HG02885 (cell line): ENCODE measurements at regions not wholly inside any gene's neighbourhood (a gene's known extent, or its start where the extent isn't known, plus 50 kb on each side); places are given as distances from the start of the nearest gene placed in this dataset.
"Not testable (repeated sequence)": the region's sequence is repeated elsewhere in the genome, so short reads cannot be mapped to it uniquely, and the experiment has no call there.

Experiments
- ATAC-seq: cut with Tn5 transposase; IDR thresholded peaks from one replicate; pipeline ENCODE4 v1.9.1; 2021; ENCODE audit warnings: mild to moderate bottlenecking; ENCODE audit not compliant: unreplicated experiment, poor library complexity

- ATAC-seq = no peak
Measured at GRCh38 chr2:13638181-13638580, 921.4 kb downstream of the TRIB2 start.

GRCh38 chr2:13649918-13650317, 933.2 kb downstream of the TRIB2 start:
- ATAC-seq = no peak

- ATAC-seq = no peak
Measured at GRCh38 chr2:13650586-13651180, 933.9 kb downstream of the TRIB2 start.

GRCh38 chr2:13651684-13652131, 935.0 kb downstream of the TRIB2 start:
- ATAC-seq = peak; percentile 55

- peak; percentile 40 for ATAC-seq
Measured at GRCh38 chr2:13652531-13653313, 936.0 kb downstream of the TRIB2 start.

- no peak for ATAC-seq
Measured at GRCh38 chr2:13654416-13654815, 937.7 kb downstream of the TRIB2 start.

GRCh38 chr2:13660231-13660630, 943.5 kb downstream of the TRIB2 start:
- no peak for ATAC-seq

- ATAC-seq = no peak
Measured at GRCh38 chr2:13662055-13662454, 945.3 kb downstream of the TRIB2 start.

GRCh38 chr2:13666582-13667414, 950.1 kb downstream of the TRIB2 start:
- ATAC-seq = peak; percentile 79

GRCh38 chr2:13667415-13667757, 950.6 kb downstream of the TRIB2 start:
- peak; percentile 16 for ATAC-seq

GRCh38 chr2:13669607-13670006, 952.9 kb downstream of the TRIB2 start:
- no peak for ATAC-seq

- ATAC-seq = not testable (repeated sequence)
Measured at GRCh38 chr2:13673821-13674220, 957.1 kb downstream of the TRIB2 start.

GRCh38 chr2:13676269-13676668, 956.2 kb upstream of the LRATD1 start:
- ATAC-seq = peak; percentile 55

- no peak for ATAC-seq
Measured at GRCh38 chr2:13681936-13682335, 950.6 kb upstream of the LRATD1 start.

- ATAC-seq = no peak
Measured at GRCh38 chr2:13682540-13683272, 949.8 kb upstream of the LRATD1 start.

GRCh38 chr2:13686262-13686661, 946.3 kb upstream of the LRATD1 start:
- ATAC-seq = no peak

GRCh38 chr2:13694673-13695072, 937.8 kb upstream of the LRATD1 start:
- no peak for ATAC-seq

GRCh38 chr2:13696601-13697000, 935.9 kb upstream of the LRATD1 start:
- no peak for ATAC-seq

GRCh38 chr2:13698847-13699246, 933.7 kb upstream of the LRATD1 start:
- no peak for ATAC-seq

GRCh38 chr2:13699939-13700338, 932.6 kb upstream of the LRATD1 start:
- not testable (repeated sequence) for ATAC-seq
